Cardiac fibroblast (primary cell): ENCODE measurements at regions not wholly inside any gene's neighbourhood (a gene's known extent, or its start where the extent isn't known, plus 50 kb on each side); places are given as distances from the start of the nearest gene placed in this dataset.
"Not testable (repeated sequence)": the region's sequence is repeated elsewhere in the genome, so short reads cannot be mapped to it uniquely, and the experiment has no call there.

Experiments used
- DNase-seq, 2 donors: peaks; one replicate each; pipeline versions ENCODE4 v3.0.0 to v3.0.0-alpha.2; 2010; ENCODE audit warnings: low read depth in 2 of 2
- H3K4me3 ChIP-seq, 2 donors: replicated peaks in 1 of 2; 1 replicate in 1 of 2; 2 replicates in 1 of 2; pipeline ENCODE4 v1.5.1; 2011; ENCODE audit warnings: low read depth in 2 of 2, low read length in 2 of 2, mild to moderate bottlenecking in 2 of 2, moderate library complexity in 1 of 2
- TF ChIP-seq, protein P1 (sequence below): IDR thresholded peaks from one replicate; pipeline ENCODE4 v1.5.1; 2011; ENCODE audit warnings: low read depth, mild to moderate bottlenecking, low read length, inconsistent platforms

DNA sequence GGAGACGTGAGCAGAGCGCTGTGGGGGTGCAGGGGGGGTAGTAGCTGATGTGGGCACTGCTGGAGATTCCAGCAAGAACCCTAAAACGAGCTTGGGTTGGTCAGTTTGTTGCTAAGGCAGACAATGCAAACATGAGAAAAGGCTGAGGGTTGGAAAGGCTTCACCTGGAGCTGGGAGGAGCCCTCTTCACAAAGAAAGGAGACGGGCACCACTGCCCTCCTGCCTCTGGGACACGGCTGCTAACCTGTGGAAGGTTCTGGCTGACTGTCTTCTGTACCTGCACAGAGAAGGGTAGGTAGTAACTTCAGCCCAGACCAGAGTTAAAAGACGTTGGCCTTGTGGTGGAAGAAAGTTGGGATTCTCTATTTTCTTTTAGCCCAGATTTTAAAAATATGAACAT lies 108.7 kb downstream of the SUCLA2 start:
- DNase-seq: no peak
- H3K4me3 ChIP-seq: no peak overlapping the region
- TF ChIP-seq, protein P1, sequence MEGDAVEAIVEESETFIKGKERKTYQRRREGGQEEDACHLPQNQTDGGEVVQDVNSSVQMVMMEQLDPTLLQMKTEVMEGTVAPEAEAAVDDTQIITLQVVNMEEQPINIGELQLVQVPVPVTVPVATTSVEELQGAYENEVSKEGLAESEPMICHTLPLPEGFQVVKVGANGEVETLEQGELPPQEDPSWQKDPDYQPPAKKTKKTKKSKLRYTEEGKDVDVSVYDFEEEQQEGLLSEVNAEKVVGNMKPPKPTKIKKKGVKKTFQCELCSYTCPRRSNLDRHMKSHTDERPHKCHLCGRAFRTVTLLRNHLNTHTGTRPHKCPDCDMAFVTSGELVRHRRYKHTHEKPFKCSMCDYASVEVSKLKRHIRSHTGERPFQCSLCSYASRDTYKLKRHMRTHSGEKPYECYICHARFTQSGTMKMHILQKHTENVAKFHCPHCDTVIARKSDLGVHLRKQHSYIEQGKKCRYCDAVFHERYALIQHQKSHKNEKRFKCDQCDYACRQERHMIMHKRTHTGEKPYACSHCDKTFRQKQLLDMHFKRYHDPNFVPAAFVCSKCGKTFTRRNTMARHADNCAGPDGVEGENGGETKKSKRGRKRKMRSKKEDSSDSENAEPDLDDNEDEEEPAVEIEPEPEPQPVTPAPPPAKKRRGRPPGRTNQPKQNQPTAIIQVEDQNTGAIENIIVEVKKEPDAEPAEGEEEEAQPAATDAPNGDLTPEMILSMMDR: no peak

- DNase-seq: peak; percentile 22 to 29
- no peak overlapping the region for H3K4me3 ChIP-seq
- TF ChIP-seq, protein P1: no peak
These were observed 110.8 kb downstream of the SUCLA2 start for GRCh38 chr13:47890146-47890814.

GRCh38 chr13:47886314-47886713 lies 114.8 kb downstream of the SUCLA2 start:
- DNase-seq: peak in 1 of 2 donors; percentile 8
- TF ChIP-seq, protein P1: no peak
- H3K4me3 ChIP-seq: no peak overlapping the region

GRCh38 chr13:47875201-47875600 lies 125.9 kb downstream of the SUCLA2 start:
- DNase-seq: no peak
- TF ChIP-seq, protein P1: no peak
- no peak overlapping the region for H3K4me3 ChIP-seq

- H3K4me3 ChIP-seq, DNase-seq: not testable (repeated sequence)
These were observed 127.1 kb downstream of the SUCLA2 start for GRCh38 chr13:47873987-47874386.

- DNase-seq: not testable (repeated sequence)
These were observed 127.8 kb downstream of the SUCLA2 start for GRCh38 chr13:47873319-47873718.

GRCh38 chr13:47869776-47870175 lies 131.3 kb downstream of the SUCLA2 start:
- TF ChIP-seq, protein P1: no peak
- DNase-seq: no peak
- no peak overlapping the region for H3K4me3 ChIP-seq

More at GRCh38 chr13:47873319-47873718, 127.8 kb downstream of the SUCLA2 start:
- not testable (repeated sequence) for H3K4me3 ChIP-seq

- TF ChIP-seq, protein P1: no peak
- DNase-seq: no peak
- H3K4me3 ChIP-seq: no peak overlapping the region
These were observed 135.2 kb downstream of the SUCLA2 start for GRCh38 chr13:47865883-47866282.
